Hindlimb muscle (tissue), 1 donor: ENCODE measurements at regions not wholly inside any gene's neighbourhood (a gene's known extent, or its start where the extent isn't known, plus 50 kb on each side); places are given as distances from the start of the nearest gene placed in this dataset.

Experiments used
- DNase-seq: peaks from one replicate; pipeline ENCODE4 v3.0.0-alpha.2; 2013

GRCh38 chr12:105814283-105814682 lies 324.5 kb downstream of the NUAK1 start:
- no peak for DNase-seq

GRCh38 chr12:105819549-105819948 lies 319.2 kb downstream of the NUAK1 start:
- DNase-seq: no peak

DNA sequence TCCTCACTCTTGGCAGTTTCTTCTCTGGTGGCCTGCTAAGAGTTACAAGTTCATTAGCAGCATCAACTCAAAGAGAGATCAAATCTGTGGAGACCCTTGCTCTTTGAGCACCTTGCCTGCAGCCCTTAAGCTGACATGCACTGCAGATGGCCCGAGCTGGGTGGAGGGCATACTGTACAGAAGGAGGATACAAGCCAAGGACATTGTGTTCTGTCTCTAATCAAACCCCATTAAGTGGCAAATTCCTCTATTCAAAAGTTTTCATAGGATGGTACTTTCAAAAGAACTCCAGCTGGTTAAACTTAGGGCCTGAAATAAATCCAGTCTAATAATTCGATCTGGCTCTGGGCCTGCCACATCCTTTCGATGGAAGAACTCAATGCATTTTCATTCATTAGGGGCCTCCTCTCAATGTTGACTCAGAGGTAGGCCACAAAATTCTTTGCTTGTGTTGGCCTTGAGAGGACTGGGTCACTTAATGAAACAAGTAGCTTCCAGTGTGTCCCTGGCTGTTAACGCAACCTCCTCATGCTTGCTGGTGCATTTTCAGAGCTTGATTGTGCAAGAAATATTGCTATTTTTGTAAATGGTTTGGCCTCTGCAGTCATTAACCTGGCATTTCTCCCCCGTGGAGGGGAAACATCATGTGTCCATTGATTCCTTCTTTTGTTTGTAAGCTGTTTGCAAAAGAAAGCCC lies 318.2 kb downstream of the NUAK1 start:
- no peak for DNase-seq

GRCh38 chr12:105822131-105823105 lies 316.3 kb downstream of the NUAK1 start:
- no peak for DNase-seq

DNA sequence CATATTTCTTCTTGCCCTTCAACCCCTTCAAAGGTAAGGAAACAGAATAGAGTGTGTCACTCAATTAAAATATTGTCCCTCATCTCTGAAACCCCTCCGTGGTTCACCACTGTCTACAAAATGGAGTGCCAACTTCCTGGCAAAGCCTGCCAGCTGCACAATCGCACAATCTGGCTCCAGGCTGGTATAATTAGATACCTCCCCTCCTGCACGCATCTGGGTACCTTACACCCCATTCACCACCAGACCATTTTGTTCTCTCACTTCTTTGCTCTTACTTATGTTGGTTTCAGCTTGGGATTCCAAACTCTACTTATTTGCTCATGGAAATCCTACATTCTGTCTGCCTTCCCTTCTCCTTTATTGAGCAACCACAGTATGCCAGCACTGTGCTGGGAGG lies 314.9 kb downstream of the NUAK1 start:
- DNase-seq: no peak

DNA sequence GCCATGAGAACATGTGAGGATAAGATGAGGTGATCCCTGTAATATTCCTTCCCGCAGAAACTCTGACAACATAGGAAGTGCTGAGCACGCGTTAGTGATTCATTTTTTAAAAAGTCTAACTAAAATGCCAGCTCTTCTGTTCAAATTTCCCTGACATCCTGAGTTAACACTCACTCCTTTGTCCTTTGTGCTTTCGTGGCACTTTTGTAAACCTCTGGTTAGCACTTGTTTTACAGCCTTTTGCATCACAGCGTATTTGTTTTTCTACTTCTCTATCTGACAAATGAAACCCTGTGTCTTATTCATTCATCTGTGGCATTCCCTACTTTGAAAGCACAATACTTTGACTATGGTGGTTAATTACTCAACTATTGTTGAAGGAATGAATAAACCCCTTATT lies 313.6 kb downstream of the NUAK1 start:
- DNase-seq: no peak

- DNase-seq: no peak
Observed at GRCh38 chr12:105831372-105831771, 307.4 kb downstream of the NUAK1 start.

DNA sequence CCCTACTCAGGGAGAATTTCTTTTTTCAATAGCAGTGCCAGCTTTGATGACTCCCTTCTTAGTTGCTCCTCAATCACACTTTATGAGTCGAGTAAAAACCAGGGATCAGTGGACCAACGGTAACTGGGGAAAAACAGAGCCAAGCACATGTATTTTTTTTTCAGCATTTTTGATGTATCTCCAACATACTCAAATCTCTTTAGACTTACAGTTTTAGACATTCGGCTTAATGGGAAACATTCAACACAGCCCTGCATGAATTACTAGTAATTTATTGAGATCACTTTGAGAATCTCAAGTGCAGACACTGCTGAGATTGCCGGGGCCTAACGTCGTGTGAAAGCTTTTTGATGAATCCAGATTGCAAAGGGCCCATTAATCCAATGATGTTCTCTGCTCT lies 306.7 kb downstream of the NUAK1 start:
- no peak for DNase-seq

DNA sequence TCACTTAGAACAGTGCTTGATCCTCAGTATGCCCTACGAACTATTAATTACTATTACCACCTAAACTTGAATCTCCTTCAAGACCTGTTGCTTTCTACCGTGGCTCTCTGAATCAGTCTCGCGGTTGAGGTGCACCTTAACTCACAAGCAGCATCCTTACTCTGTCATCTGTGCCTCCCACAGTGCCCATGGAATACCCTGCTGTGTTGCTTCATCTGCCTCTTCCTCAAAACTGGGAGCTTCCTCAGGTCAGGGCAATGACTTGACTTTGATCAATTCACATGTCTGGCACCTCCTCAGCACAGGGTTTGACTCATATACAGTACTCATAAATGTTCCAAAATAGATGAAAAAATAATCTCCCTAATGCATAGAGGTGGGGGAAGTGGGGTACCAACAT lies 305.9 kb downstream of the NUAK1 start:
- DNase-seq: no peak

- DNase-seq: no peak
Observed at GRCh38 chr12:105834496-105834895, 304.3 kb downstream of the NUAK1 start.

- DNase-seq: no peak
Observed at GRCh38 chr12:105835580-105836241, 303.0 kb downstream of the NUAK1 start.

DNA sequence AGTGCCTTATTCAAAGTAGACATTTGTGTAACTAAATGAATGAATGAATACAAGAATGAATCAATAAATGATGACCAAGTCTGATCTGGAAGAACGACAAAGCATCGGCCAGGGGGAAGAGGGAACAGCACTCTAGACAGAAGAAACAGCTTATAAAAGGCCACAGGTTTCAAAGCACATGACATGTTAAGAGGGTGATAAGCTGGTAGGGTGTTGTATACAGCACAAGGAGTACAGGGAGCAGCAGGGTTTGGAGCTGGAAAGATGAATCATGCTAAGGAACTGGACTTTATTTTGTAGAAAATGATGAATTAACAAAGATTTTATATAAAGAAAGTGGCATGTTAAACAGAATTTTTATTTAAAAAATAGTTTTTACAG lies 302.5 kb downstream of the NUAK1 start:
- no peak for DNase-seq

DNA sequence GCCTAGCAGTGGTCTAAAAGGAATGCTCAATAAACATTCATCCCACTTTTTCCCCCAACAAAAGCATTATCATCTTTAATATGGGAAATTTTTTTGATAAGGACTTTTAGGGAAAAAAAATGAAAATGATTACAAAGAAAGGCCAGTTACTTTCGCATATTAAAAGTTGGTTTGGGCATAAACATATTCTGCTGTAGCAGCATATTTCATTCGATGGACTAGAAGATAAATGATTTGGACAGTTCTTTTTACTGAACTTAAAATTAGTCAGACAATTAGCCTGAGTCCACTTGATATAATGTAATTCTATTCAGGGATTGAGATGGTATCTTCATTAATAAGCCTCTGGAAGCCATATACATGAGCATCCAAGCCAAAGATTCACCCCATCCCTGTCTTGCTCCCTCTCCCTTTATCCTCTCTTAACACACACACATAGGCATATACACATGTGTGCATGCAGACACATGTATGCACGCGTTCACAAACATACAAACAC lies 299.1 kb downstream of the NUAK1 start:
- no peak for DNase-seq

DNA sequence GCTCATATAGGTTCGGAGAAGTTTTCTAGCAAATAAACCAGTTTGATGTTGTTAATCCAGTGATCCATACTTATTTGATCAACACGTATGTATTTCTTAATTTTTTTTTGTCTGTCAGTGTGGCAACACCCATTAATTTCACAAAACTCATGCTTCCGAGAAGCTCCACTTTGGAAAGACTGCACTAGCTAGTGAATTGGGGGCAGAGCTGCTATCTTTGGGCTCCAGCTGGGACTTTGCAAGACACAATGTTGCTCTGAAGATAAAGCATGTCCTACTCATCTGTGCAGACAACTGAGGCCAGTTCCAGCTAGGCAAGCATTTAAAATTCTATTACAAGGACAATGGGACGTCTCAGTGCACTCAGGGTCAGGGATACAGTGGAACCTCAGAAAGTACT lies 298.4 kb downstream of the NUAK1 start:
- DNase-seq: no peak

DNA sequence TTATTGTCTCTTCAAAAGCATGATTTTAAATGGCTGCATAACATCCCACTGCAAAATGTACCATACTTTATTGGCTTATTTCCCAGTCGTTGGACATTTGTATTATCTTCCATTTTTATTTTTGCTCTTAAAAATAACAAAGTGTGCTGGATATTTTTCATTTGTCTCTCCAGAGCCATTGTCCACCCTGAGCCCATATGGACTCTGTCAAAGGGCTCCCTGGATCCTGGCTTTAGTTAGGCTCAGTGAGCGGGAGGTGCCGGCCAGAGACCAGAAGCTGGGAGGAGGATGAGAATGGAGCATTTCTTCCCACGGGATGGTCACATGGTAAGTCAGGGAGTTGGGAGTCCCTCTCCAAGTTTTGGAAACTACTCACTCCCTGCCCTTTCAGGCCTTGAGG lies 296.9 kb downstream of the NUAK1 start:
- DNase-seq: no peak

DNA sequence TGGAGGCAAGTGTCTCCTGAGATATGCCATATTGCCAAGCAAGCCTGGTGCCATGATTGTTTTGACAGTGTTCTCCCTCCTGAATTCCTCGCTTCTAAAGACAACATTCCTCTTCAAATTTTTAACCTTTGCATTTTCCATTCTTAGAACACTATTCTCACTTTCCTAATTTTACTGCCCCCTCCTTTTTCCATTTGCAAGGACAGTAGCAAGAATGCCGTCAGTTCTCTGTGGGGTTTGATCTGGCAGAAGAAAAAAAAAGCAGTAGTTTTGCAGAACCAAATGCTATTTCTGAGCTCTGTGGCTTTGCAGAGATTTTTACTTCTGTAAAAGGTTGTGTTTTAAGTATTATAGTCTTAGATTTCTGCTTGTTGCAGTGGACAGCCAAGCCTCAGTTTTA lies 295.2 kb downstream of the NUAK1 start:
- DNase-seq: peak; percentile 41

- DNase-seq: peak; percentile 78
Observed at GRCh38 chr12:105843986-105844760, 294.6 kb downstream of the NUAK1 start.

- no peak for DNase-seq
Observed at GRCh38 chr12:105846331-105846730, 292.4 kb downstream of the NUAK1 start.

DNA sequence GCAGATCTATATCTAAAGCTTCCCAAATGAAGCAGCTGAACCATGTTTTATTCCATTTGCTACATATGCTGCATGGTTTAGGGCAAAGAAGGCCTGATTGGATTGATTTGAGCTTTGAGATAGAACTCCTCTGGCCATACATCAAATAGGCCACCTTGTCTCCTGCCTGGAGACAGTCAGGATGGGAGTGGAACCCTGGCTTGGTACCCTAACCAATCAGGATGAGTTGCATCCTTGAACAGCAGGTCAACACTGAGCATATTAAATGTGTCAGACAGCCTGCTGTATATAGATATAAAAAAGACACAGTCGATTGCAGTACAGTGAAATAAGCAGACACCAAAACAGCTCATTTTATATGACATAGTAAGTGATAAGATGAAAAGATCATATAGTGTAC lies 291.7 kb downstream of the NUAK1 start:
- DNase-seq: no peak

DNA sequence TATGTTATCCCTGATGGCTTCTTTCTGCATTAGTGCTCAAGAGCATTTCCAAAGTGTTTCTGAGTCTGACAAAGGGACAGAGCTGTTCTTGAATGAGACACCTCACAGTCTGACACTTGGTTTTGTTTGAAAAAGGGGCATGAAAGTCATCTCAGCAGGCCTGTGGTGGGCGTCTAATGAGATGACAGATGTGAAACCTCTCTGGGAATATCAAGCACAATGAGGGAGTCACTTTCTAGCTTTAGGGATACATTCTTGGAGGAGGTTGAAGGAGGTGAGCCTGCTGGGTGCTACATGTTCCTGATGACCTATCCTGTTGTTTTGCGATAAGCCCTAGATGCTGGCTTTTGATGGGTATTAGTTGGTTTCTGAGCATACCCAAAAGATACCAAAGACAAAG lies 290.5 kb downstream of the NUAK1 start:
- no peak for DNase-seq

GRCh38 chr12:105850103-105850968 lies 288.4 kb downstream of the NUAK1 start:
- DNase-seq: no peak
